Hepatocyte (in vitro differentiated cells): ENCODE measurements at regions not wholly inside any gene's neighbourhood (a gene's known extent, or its start where the extent isn't known, plus 50 kb on each side); places are given as distances from the start of the nearest gene placed in this dataset.

ENCODE experiments used
- EZH2phosphoT487 ChIP-seq: fragments of 200-600 bp; sonication (generic); IDR thresholded peaks from one replicate; pipeline ENCODE4 v1.6.1; 2018; ENCODE audit warnings: antibody characterized with exemption, mild to moderate bottlenecking, low read depth, moderate library complexity; ENCODE audit not compliant: unreplicated experiment, severe bottlenecking
- TF ChIP-seq, protein P1 (sequence below): fragments of 200-600 bp; sonication (generic); IDR thresholded peaks from 2 replicates; pipeline ENCODE4 v1.5.1; 2016; ENCODE audit warnings: antibody characterized with exemption, mild to moderate bottlenecking; ENCODE audit not compliant: poor library complexity

DNA sequence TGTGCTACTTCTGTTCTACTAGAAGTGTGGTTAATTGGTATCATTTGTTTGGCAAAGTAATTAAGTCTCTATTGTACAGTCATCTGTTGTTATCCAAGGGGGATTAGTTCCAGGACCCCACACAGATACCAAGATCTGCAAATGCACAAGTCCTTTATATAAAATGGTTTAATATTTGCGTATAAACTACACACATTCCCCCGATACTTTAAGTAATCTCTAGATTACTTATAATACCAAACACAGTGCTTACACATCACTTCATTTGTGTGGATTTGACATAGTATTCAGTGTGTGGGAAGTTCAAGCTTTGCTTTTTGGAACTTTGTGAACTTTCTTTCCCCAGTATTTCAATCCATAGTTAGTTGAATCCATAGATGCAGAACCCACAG, 50.5 kb upstream of the ABI3BP start:
- TF ChIP-seq, protein P1, sequence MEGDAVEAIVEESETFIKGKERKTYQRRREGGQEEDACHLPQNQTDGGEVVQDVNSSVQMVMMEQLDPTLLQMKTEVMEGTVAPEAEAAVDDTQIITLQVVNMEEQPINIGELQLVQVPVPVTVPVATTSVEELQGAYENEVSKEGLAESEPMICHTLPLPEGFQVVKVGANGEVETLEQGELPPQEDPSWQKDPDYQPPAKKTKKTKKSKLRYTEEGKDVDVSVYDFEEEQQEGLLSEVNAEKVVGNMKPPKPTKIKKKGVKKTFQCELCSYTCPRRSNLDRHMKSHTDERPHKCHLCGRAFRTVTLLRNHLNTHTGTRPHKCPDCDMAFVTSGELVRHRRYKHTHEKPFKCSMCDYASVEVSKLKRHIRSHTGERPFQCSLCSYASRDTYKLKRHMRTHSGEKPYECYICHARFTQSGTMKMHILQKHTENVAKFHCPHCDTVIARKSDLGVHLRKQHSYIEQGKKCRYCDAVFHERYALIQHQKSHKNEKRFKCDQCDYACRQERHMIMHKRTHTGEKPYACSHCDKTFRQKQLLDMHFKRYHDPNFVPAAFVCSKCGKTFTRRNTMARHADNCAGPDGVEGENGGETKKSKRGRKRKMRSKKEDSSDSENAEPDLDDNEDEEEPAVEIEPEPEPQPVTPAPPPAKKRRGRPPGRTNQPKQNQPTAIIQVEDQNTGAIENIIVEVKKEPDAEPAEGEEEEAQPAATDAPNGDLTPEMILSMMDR: no peak
- no peak for TF ChIP-seq EZH2phosphoT487
